ENCODE measurements at regions not wholly inside any gene's neighbourhood (a gene's known extent, or its start where the extent isn't known, plus 50 kb on each side); places are given as distances from the start of the nearest gene placed in this dataset.

- no peaks in the 10 kb centered on the region for H3K9me3 Mint-ChIP-seq
- Histone ChIP-seq H3K27ac (ENCODE audit: low read depth in 1 of 2, low read length in 2 of 2) (no peak overlapping the region), H3K27me3 (ENCODE audit: control insufficient read depth in 1 of 2, insufficient read depth in 2 of 2, low read length in 2 of 2) (peaks cover 10 to 17% of the 10 kb centered on the region in 2 experiments), H3K9me3 (ENCODE audit: control insufficient read depth in 1 of 2, insufficient read depth in 1 of 2, low read length in 2 of 2) (no peaks in the 10 kb centered on the region), H3K4me1 (ENCODE audit: insufficient read depth, low read length) (no peaks in the 10 kb centered on the region), H3K4me3 (ENCODE audit: low read length) (no peak overlapping the region), H3K36me3 (ENCODE audit: insufficient read depth, low read length) (no peaks in the 10 kb centered on the region)
- H3K27ac Mint-ChIP-seq = no peak overlapping the region
- POLR2A ChIA-PET = no interaction called here
- peaks cover 18% of the 10 kb centered on the region for H3K27me3 Mint-ChIP-seq
- CTCF ChIA-PET = no interaction called here
- no peak for DNase-seq
- ATAC-seq (ENCODE audit: poor library complexity) = no peak
- H3K36me3 Mint-ChIP-seq (ENCODE audit: low read depth) = no peaks in the 10 kb centered on the region
- no peak for TF ChIP-seq CTCF (IDR thresholded peaks at IDR 0.05)
- no peak overlapping the region for H3K4me3 Mint-ChIP-seq
- intact Hi-C loops (cut with DNase I, micrococcal nuclease) = no loop called here
- no peaks in the 10 kb centered on the region for H3K4me1 Mint-ChIP-seq (ENCODE audit: low read depth)
These were observed 69.7 kb downstream of the KCNF1 start for GRCh38 chr2:10981451-10981850.

- Mint-ChIP-seq H3K4me1 (ENCODE audit: low read depth) (no peaks in the 10 kb centered on the region), H3K9me3 (no peaks in the 10 kb centered on the region), H3K27ac (no peak overlapping the region), H3K36me3 (ENCODE audit: low read depth) (no peaks in the 10 kb centered on the region), H3K4me3 (no peak overlapping the region), H3K27me3 (peaks cover 12% of the 10 kb centered on the region)
- H3K36me3 ChIP-seq (ENCODE audit: insufficient read depth, low read length) = no peaks in the 10 kb centered on the region
- DNase-seq (no peak), ATAC-seq (ENCODE audit: poor library complexity) (no peak)
- H3K27ac ChIP-seq (ENCODE audit: low read depth in 1 of 2, low read length in 2 of 2) = no peak overlapping the region
- no peak overlapping the region for H3K4me3 ChIP-seq (ENCODE audit: low read length)
- peaks cover 6 to 15% of the 10 kb centered on the region in 2 experiments for H3K27me3 ChIP-seq (ENCODE audit: control insufficient read depth in 1 of 2, insufficient read depth in 2 of 2, low read length in 2 of 2)
- no peaks in the 10 kb centered on the region for H3K9me3 ChIP-seq (ENCODE audit: control insufficient read depth in 1 of 2, insufficient read depth in 1 of 2, low read length in 2 of 2)
- no peaks in the 10 kb centered on the region for H3K4me1 ChIP-seq (ENCODE audit: insufficient read depth, low read length)
- POLR2A ChIA-PET = no interaction called here
- no peak for TF ChIP-seq CTCF (IDR thresholded peaks at IDR 0.05)
- intact Hi-C loops (cut with DNase I, micrococcal nuclease) = no loop called here
- CTCF ChIA-PET = no interaction called here
These were observed 70.3 kb downstream of the KCNF1 start for GRCh38 chr2:10981941-10982431.

GRCh38 chr2:10982931-10983701, 71.4 kb downstream of the KCNF1 start:
- H3K27me3 Mint-ChIP-seq = peaks cover 8% of the 10 kb centered on the region
- ChIA-PET CTCF (no interaction called here), POLR2A (no interaction called here)
- H3K27ac Mint-ChIP-seq = no peak overlapping the region
- no peak for ATAC-seq (ENCODE audit: poor library complexity)
- no peak overlapping the region for H3K4me3 ChIP-seq (ENCODE audit: low read length)
- H3K27ac ChIP-seq (ENCODE audit: low read depth in 1 of 2, low read length in 2 of 2) = no peak overlapping the region
- H3K36me3 Mint-ChIP-seq (ENCODE audit: low read depth) = no peaks in the 10 kb centered on the region
- peaks cover 0 to 9% of the 10 kb centered on the region in 2 experiments for H3K27me3 ChIP-seq (ENCODE audit: control insufficient read depth in 1 of 2, insufficient read depth in 2 of 2, low read length in 2 of 2)
- H3K4me3 Mint-ChIP-seq = no peak overlapping the region
- H3K4me1 ChIP-seq (ENCODE audit: insufficient read depth, low read length) = no peaks in the 10 kb centered on the region
- no peak for TF ChIP-seq CTCF (IDR thresholded peaks at IDR 0.05)
- H3K9me3 Mint-ChIP-seq = no peaks in the 10 kb centered on the region
- H3K4me1 Mint-ChIP-seq (ENCODE audit: low read depth) = no peaks in the 10 kb centered on the region
- DNase-seq = no peak
- H3K36me3 ChIP-seq (ENCODE audit: insufficient read depth, low read length) = no peaks in the 10 kb centered on the region
- intact Hi-C loops (cut with DNase I, micrococcal nuclease) = no loop called here
- no peaks in the 10 kb centered on the region for H3K9me3 ChIP-seq (ENCODE audit: control insufficient read depth in 1 of 2, insufficient read depth in 1 of 2, low read length in 2 of 2)
